K562 (cell line): ENCODE measurements at regions not wholly inside any gene's neighbourhood (a gene's known extent, or its start where the extent isn't known, plus 50 kb on each side); places are given as distances from the start of the nearest gene placed in this dataset.

Experiments
- ATAC-seq: fragments of 200-7000 bp; cut with Tn5 transposase; 3 replicates; pipeline ENCODE4 v1.9.1; 2020; ENCODE audit warnings: moderate library complexity
- BruUV-seq: library from RNA; stranded (reverse); fragments of 400-500 nt; replicated peaks from 2 replicates; lab custom pipeline; 2021; lab: Mats Ljungman, UMichigan
- CTCF ChIA-PET: fragments of 300-600 bp; formaldehyde crosslinking; extraction: SDS; loops from one replicate; lab custom pipeline; 2021; ENCODE audit warnings: low intra/inter-chr PET ratio; lab: Yijun Ruan, JAX
- POLR2A ChIA-PET: fragments of 300-600, 350-650 bp; sonication (Branson Sonifier 250); formaldehyde crosslinking; extraction: SDS; loops from one replicate; lab custom pipeline; 2021; ENCODE audit warnings: antibody characterized with exemption, inconsistent platforms; lab: Yijun Ruan, JAX
- DNase-seq, 4 experiments: peaks; one replicate each; pipeline versions ENCODE4 v3.0.0 to v3.0.0-alpha.2; 2011 to 2018; ENCODE audit warnings: low spot score in 3 of 4, mixed read lengths in 3 of 4; ENCODE audit errors: extremely low read depth in 1 of 4
- FAIRE-seq: peaks from 2 replicates; lab custom pipeline; 2011; peaks lifted over from hg19 to GRCh38; lab: Jason Lieb, UNC
- H2AFZ ChIP-seq: 2 replicates; pipeline ENCODE4 v1.6.0; 2011; ENCODE audit warnings: low read depth, low read length, control low read depth, inconsistent platforms
- H3K27ac ChIP-seq: fragments of 200-600 bp; 3 replicates; pipeline ENCODE4 v1.8.0; 2011; ENCODE audit warnings: low read depth, mild to moderate bottlenecking, control low read depth, inconsistent platforms, low read length, moderate library complexity, mixed read lengths; ENCODE audit errors: extremely low read depth
- H3K27me3 ChIP-seq, 2 experiments: fragments of 300-600 bp in 1 of 2; 2 replicates in 1 of 2; 3 replicates in 1 of 2; pipeline versions ENCODE4 v1.6.0 to v1.8.0; 2011; ENCODE audit warnings: inconsistent platforms in 2 of 2, low read length in 2 of 2, mild to moderate bottlenecking in 1 of 2, mixed read lengths in 1 of 2, moderate library complexity in 1 of 2; ENCODE audit not compliant: control insufficient read depth in 2 of 2, insufficient read depth in 2 of 2
- H3K36me3 ChIP-seq: fragments of 300-600 bp; 3 replicates; pipeline ENCODE4 v1.8.0; 2011; ENCODE audit warnings: mild to moderate bottlenecking, low read length, inconsistent platforms; ENCODE audit not compliant: control insufficient read depth, insufficient read depth
- H3K4me1 ChIP-seq, 2 experiments: fragments of 200-600 bp in 1 of 2; replicated peaks in 1 of 2; 2 replicates in 1 of 2; 3 replicates in 1 of 2; pipeline versions ENCODE4 v1.5.1 to v1.8.0; 2011; ENCODE audit warnings: inconsistent platforms in 2 of 2, low read length in 2 of 2, mild to moderate bottlenecking in 1 of 2, mixed read lengths in 1 of 2, moderate library complexity in 1 of 2; ENCODE audit not compliant: control insufficient read depth in 2 of 2, insufficient read depth in 2 of 2
- H3K4me2 ChIP-seq: 2 replicates; pipeline ENCODE4 v1.6.1; 2011; ENCODE audit warnings: low read length, control low read depth, inconsistent platforms, mixed read lengths; ENCODE audit not compliant: insufficient read depth
- H3K4me3 ChIP-seq: fragments of 200-600 bp; sonication (generic), shearing (Covaris generic); 2 replicates; pipeline ENCODE4 v1.5.1; 2016; ENCODE audit warnings: control low read depth, inconsistent platforms
- H3K79me2 ChIP-seq: fragments of 200-600 bp; 3 replicates; pipeline ENCODE4 v1.8.0; 2011; ENCODE audit warnings: low read length, inconsistent platforms; ENCODE audit not compliant: control insufficient read depth, insufficient read depth
- H3K9ac ChIP-seq, 2 experiments: 2 replicates each; pipeline versions ENCODE4 v1.6.0 to v1.6.1; 2011; ENCODE audit warnings: low read depth in 2 of 2, low read length in 2 of 2, control low read depth in 1 of 2, inconsistent platforms in 1 of 2, mild to moderate bottlenecking in 1 of 2, mixed read lengths in 1 of 2; ENCODE audit not compliant: insufficient read depth in 1 of 2
- H3K9me1 ChIP-seq: one replicate; pipeline ENCODE4 v1.6.0; 2011; ENCODE audit warnings: inconsistent platforms, mild to moderate bottlenecking, low read length, moderate library complexity; ENCODE audit not compliant: control insufficient read depth, insufficient read depth
- H3K9me3 ChIP-seq: replicated peaks from 2 replicates; pipeline ENCODE4 v1.5.1; 2011; ENCODE audit warnings: low read depth, low read length, inconsistent platforms; ENCODE audit not compliant: control insufficient read depth, insufficient read depth
- H4K20me1 ChIP-seq: replicated peaks from 2 replicates; pipeline ENCODE4 v1.6.1; 2011; ENCODE audit warnings: low read length, inconsistent platforms, mixed read lengths; ENCODE audit not compliant: control insufficient read depth, insufficient read depth
- ATF2 ChIP-seq: sonication (generic); formaldehyde crosslinking; IDR thresholded peaks from 2 replicates; pipeline ENCODE4 v1.8.1; 2022; ENCODE audit warnings: missing genetic modification reagents
- CBX8 ChIP-seq: fragments of 200-600 bp; sonication (generic); IDR thresholded peaks from 2 replicates; pipeline ENCODE4 v1.6.1; 2012; ENCODE audit warnings: borderline replicate concordance, mixed run types, low read depth, mild to moderate bottlenecking, moderate library complexity, mixed read lengths, low read length, control low read depth, inconsistent platforms; ENCODE audit not compliant: poor library complexity, severe bottlenecking; ENCODE audit errors: extremely low read depth
- E2F8 ChIP-seq: fragments of 450-650 bp; IDR thresholded peaks from 2 replicates; pipeline ENCODE4 v1.7.1; 2018; ENCODE audit warnings: mild to moderate bottlenecking, low read depth; ENCODE audit not compliant: partially characterized antibody
- ELF4 ChIP-seq: fragments of 450-650 bp; formaldehyde crosslinking; IDR thresholded peaks from 2 replicates; pipeline ENCODE4 v1.4.0; 2022; ENCODE audit warnings: missing genetic modification characterization
- MXD1 ChIP-seq: fragments of 250-450 bp; sonication (Bioruptor Pico); IDR thresholded peaks from 2 replicates; pipeline ENCODE4 v1.8.0; 2021; ENCODE audit warnings: borderline replicate concordance, mild to moderate bottlenecking, moderate library complexity; ENCODE audit not compliant: poor library complexity, severe bottlenecking
- PCBP1 ChIP-seq: fragments of 200-400 bp; formaldehyde crosslinking; IDR thresholded peaks from 2 replicates; pipeline ENCODE4 v1.6.1; 2018; ENCODE audit warnings: mild to moderate bottlenecking, low read depth, low read length; ENCODE audit not compliant: poor library complexity, severe bottlenecking
- PYGO2 ChIP-seq: fragments of 450-650 bp; IDR thresholded peaks from 2 replicates; pipeline ENCODE4 v1.6.1; 2016; ENCODE audit warnings: mild to moderate bottlenecking, missing genetic modification characterization, moderate library complexity, missing compliant biosample characterization
- RAD51 ChIP-seq: fragments of 450-650 bp; IDR thresholded peaks from 2 replicates; pipeline ENCODE4 v1.7.1; 2016; ENCODE audit warnings: low read depth, mild to moderate bottlenecking, borderline replicate concordance
- SMARCA5 ChIP-seq: fragments of 450-650 bp; IDR thresholded peaks from 2 replicates; pipeline ENCODE4 v1.6.1; 2016
- TCF3 ChIP-seq: sonication (generic); formaldehyde crosslinking; IDR thresholded peaks from 2 replicates; pipeline ENCODE4 v1.4.0; 2020; ENCODE audit warnings: mild to moderate bottlenecking, missing genetic modification reagents
- TCFL5 ChIP-seq: fragments of 250-450 bp; sonication (Bioruptor Pico); conservative IDR thresholded peaks from 2 replicates; pipeline ENCODE4 v1.6.1; 2021; ENCODE audit warnings: mild to moderate bottlenecking, moderate library complexity, matching md5 sums
- THRB ChIP-seq: fragments of 450-650 bp; formaldehyde crosslinking; conservative IDR thresholded peaks from 2 replicates; pipeline ENCODE4 v1.4.0; 2022; ENCODE audit warnings: mild to moderate bottlenecking, missing genetic modification characterization
- ZBTB7A ChIP-seq: IDR thresholded peaks from 2 replicates; pipeline ENCODE4 v1.6.1; 2011; ENCODE audit warnings: low read depth, mild to moderate bottlenecking, low read length, moderate library complexity, borderline replicate concordance; ENCODE audit not compliant: control insufficient read depth
- ZFP91 ChIP-seq: sonication (generic); formaldehyde crosslinking; IDR thresholded peaks from 2 replicates; pipeline ENCODE4 v1.8.0; 2022; ENCODE audit warnings: mild to moderate bottlenecking, missing genetic modification reagents
- WGBS: fragments of 100-300 bp; shearing (Covaris generic); methylation state at CpG from one replicate; pipeline ENCODE4 v1.1.6; 2016; ENCODE audit warnings: low coverage, mixed read lengths; ENCODE audit not compliant: insufficient coverage; ENCODE audit errors: missing lambda C conversion rate; 5-methylcytosine and 5-hydroxymethylcytosine counted together
- in situ Hi-C: fragments of 300-500 bp; cut with MboI; formaldehyde crosslinking; loops from 4 replicates; pipeline ENCODE4 v1.15.0; 2018; ENCODE audit warnings: inconsistent platforms, mixed read lengths
- intact Hi-C: fragments of 100-400 bp; cut with micrococcal nuclease; formaldehyde crosslinking; loops from 2 replicates; pipeline ENCODE4 v1.14.2; 2022

GRCh38 chr20:11101243-11101642 is 427.4 kb upstream of the JAG1 start:
- H3K9me1 ChIP-seq: no peaks in the 10 kb centered on the region
- H3K4me1 ChIP-seq: no peaks in the 10 kb centered on the region
- no peak overlapping the region for H2AFZ ChIP-seq
- H3K27me3 ChIP-seq: no peaks in the 10 kb centered on the region
- FAIRE-seq: no peak
- H3K9me3 ChIP-seq: no peaks in the 10 kb centered on the region
- H3K4me2 ChIP-seq: no peak overlapping the region
- in situ Hi-C loops (no loop called here), intact Hi-C loops (no loop called here)
- ChIA-PET POLR2A (no interaction called here), CTCF (no interaction called here)
- H4K20me1 ChIP-seq: no peaks in the 10 kb centered on the region
- BruUV-seq: no TSS peak
- DNase-seq: no peak
- H3K27ac ChIP-seq: no peak overlapping the region
- H3K79me2 ChIP-seq: no peaks in the 10 kb centered on the region
- H3K36me3 ChIP-seq: no peaks in the 10 kb centered on the region
- no peak overlapping the region for H3K9ac ChIP-seq
- no peak for ATAC-seq
- H3K4me3 ChIP-seq: no peak overlapping the region
- 0% methylated on average over 2 of the region's 2 CpGs for WGBS
- TF ChIP-seq ZBTB7A (no peak), SMARCA5 (no peak), PCBP1 (no peak), PYGO2 (tag) (no peak), MXD1 (CRISPR knock-in tag) (no peak), THRB (CRISPR knock-in tag) (no peak), ATF2 (no peak), E2F8 (no peak), ZFP91 (CRISPR knock-in tag) (no peak), TCFL5 (CRISPR knock-in tag) (no peak), RAD51 (no peak), CBX8 (no peak), TCF3 (no peak), ELF4 (CRISPR knock-in tag) (no peak)
